GM18907 (cell line): ENCODE measurements at regions not wholly inside any gene's neighbourhood (a gene's known extent, or its start where the extent isn't known, plus 50 kb on each side); places are given as distances from the start of the nearest gene placed in this dataset.

Experiments
- ATAC-seq: cut with Tn5 transposase; IDR thresholded peaks from one replicate; pipeline ENCODE4 v1.9.1; 2021; ENCODE audit warnings: mild to moderate bottlenecking, moderate library complexity; ENCODE audit not compliant: unreplicated experiment

DNA sequence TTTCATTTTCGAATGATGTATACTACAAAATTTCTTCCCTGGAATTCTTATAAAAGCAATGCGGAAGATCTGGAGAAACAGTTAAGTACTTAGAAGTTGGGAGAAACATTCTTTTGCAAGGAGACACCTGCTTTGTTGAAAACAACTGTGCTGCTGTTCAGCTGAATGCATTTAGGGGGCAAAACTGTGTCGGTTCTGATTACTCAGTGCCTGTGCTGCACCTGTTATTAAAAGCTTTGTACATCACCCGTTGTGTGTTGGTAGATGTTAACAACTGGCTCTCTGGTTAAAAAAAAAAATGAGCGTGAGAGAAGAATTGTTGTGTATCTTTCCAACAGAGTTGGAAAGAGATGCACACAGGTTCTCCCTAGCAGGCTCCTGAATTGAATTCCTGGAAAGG is 184.1 kb upstream of the HHIP start:
- ATAC-seq: no peak

DNA sequence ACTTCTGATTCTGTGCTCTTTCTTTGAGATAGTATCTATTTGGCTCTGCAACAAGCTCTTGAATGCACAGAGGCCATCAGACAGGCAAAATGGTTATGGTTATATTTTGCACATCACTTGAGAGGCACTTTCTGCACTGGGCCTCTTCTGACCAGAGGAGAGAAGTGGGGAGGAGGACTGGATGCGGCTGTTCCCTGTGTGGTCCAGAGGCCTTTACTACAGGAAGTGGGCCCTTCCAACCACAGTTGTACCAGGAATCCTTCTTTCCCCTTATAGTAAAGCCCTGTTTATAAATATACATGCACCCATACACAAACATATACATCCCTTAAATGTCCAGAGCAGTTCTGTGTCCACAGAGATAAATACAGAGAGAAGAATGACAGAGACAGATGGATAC is 182.7 kb upstream of the HHIP start:
- no peak for ATAC-seq

DNA sequence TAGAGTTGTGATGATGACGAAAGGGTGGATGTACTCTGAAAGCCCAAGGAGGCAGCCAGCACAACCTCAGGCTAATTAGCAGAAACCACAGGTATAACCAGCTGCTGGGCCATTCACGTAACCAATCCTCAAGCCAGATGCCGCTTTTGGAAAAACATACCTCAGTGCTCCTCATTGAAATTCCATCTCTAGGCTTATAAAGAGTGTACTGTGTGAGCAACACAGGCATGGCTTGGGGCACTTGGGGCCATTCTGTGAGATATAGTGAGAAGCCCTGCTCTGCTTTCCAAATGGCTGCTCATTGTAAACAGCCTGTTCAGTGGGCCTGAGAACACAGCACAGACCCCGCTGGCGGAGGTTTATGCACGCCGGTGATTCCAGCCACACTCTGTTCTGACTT is 182.1 kb upstream of the HHIP start:
- no peak for ATAC-seq

DNA sequence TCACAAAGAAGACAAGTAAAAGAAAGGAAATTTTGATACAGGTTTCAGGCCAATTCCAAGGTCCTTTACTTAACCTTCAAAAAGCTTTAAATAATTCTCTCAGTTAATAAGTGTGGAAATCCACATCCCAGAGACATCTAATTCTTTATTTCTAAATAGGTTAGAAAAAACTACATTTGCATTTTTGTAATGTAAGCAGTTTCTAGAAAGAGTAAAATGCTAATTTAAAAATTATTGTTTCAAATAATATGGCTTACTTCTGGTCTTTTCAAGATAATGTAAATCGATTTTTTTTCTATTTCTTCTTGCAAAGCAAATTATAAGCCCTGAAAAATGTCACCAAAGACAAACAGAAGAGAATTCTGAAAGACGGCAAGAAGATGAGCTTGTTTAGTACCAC is 180.4 kb upstream of the HHIP start:
- no peak for ATAC-seq

DNA sequence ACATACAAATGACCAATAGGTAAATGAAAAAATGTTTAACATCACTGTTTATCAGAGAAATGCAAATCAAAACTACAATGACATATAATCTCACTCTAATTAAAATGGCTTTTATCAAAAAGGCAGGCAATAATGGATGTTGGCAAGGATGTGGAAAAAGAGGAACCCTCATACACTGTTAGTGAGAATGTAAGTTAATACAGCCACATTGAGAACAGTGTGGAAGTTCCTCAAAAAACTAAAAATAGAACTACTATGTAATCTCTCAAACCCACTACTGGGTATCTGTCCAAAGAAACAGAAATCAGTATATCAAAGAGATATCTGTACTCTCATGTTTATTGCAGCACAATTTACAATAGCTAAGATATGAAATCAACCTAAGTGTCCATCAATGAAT is 165.9 kb upstream of the HHIP start:
- no peak for ATAC-seq

DNA sequence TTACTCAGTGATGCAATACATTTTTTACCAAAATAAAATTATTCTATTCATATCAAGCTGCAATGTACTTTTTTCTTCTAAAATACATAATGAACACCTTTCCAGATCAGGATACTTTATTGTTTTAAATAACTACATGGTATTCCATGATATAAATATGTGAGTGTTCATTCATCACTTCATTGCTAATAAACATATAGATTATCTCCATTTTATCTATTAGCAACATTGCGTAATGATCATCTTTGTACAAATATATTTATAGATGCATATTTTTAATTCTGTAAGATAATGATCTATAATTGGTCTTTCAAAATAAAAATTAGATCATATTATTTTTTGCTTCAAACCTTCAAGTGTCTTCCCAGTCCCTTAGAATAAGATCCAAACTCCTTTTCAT is 156.1 kb upstream of the HHIP start:
- no peak for ATAC-seq

DNA sequence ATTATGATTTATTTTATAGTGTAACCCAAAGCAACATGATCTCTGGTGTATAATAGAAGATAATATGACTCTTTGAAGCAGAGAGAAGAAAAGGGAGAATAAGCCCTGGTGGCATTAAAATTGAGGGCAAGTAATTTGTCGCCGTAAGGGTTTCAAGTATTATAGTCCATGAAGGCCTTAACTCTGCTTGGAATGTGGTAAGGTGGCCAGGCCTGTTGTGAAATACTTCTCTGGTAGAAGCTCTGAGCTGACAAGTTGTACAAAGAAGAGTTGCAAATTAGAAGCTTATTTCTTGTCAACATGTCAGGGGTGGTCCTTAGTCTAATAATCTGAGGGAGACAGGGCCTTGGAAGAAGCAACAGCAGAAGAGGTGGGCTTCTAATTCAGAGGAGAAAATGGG is 151.7 kb upstream of the HHIP start:
- no peak for ATAC-seq

DNA sequence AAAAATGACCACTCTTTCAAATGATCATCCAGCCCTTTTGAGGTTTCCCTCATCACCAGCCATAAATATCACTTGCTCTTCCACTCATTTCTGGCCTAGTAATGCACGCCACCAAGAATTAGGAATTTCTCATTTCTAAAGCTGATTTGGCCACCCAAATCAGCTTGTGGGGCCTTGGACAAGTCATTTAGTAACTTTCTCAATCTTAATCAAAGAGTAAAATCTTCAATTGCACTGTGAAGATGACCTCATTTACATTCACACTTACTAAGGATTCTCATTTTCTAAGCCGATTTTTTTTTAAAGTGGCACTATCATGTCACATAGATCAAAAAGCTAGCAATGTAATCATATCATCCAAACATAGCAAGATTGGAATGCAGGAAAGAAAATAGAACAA is 150.0 kb upstream of the HHIP start:
- ATAC-seq: no peak

DNA sequence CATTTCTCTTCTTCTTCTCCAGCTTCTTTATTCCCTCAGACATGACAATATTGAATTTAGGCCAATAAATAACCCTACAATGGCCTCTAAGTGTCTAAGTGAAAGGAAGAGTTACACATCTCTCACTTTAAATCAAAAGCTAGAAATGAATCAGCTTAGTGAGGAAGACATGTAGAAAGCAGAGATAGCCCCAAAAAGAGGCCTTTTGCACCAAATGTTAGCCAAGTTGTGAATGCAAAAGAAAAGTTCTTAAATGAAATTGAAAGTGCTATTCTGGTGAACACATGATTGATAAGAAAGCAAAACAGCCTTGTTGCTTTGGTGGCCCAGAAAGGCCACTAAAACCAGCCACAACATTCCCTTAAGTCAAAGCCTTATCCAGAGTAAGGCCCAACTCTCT is 146.2 kb upstream of the HHIP start:
- ATAC-seq: peak; percentile 80

DNA sequence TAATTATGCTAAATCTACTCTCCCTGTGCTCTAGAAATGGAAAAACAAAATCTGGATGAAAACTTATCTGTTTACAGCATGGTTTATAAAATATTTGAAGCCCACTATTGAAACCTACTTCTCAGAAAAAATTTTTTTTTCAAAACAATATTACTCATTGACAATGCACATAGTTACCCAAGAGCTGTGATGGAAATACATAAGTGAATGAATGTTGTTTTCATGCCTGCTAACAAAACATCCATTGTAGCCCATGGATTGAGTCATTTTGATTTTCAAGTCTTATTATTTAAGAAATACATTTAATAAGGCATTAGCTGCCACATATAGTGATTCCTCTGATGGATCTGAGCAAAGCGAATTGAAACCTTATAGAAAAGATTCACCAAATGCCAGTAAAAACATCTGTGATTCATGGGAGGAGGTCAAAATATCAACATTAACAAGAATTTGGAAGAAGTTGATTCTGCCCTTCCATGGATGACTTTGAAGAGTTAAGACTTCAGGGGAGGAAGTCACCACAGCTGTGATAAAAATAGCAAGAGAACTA is 144.7 kb upstream of the HHIP start:
- no peak for ATAC-seq

DNA sequence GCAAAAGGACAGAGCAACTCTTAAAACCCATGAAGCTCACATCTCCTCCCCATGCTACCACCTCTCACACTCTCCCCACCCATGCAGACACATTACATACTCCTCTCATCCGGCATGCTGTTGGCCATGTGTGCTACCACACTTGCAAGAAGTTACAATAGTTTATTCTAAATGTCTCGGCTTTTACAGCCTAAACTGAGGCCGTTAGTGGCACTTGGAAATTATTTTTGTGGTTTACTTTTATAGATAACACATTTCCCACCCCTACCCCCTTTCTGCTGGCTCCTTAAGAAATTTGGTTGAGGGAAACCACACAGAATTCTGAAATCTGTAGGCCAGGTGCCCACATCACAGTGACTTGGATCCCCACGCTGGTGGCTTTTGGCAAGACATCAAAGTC is 141.1 kb upstream of the HHIP start:
- no peak for ATAC-seq

DNA sequence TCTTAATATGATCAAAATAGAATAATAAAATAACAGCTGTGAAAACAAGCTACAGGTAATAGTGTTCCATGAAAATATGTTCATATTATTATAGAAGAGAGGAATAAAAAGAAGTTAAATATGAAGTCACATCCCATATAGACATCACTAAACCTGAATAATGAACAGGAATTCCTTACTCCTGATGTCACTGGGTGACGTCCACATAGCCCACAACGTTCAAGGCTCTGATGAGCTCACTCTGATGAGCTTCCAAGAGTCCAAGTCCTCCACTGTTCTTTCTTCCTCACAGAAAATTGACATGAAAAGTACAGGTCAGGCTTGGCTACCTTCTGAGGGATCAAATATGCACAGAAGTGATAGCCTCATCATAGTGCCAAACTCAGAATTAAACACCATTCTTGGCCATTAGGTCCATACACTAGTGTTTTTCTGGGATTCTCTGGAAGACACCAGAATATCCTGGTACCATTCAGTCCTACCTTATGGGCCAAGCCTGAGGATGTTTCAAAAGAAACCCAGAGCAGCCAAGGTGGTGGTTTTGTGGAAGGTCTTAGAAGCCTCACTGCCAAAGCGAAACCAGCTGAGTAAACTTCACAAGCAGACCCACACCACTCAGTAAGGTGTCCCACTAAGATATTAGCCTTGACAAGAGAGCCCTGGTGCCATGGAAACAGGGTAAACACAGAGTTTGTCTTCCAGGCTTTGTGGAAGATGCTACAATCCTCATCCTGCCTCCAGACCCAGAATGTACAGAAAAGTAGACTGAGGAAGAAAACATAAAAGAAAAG is 138.4 kb upstream of the HHIP start:
- ATAC-seq: no peak

DNA sequence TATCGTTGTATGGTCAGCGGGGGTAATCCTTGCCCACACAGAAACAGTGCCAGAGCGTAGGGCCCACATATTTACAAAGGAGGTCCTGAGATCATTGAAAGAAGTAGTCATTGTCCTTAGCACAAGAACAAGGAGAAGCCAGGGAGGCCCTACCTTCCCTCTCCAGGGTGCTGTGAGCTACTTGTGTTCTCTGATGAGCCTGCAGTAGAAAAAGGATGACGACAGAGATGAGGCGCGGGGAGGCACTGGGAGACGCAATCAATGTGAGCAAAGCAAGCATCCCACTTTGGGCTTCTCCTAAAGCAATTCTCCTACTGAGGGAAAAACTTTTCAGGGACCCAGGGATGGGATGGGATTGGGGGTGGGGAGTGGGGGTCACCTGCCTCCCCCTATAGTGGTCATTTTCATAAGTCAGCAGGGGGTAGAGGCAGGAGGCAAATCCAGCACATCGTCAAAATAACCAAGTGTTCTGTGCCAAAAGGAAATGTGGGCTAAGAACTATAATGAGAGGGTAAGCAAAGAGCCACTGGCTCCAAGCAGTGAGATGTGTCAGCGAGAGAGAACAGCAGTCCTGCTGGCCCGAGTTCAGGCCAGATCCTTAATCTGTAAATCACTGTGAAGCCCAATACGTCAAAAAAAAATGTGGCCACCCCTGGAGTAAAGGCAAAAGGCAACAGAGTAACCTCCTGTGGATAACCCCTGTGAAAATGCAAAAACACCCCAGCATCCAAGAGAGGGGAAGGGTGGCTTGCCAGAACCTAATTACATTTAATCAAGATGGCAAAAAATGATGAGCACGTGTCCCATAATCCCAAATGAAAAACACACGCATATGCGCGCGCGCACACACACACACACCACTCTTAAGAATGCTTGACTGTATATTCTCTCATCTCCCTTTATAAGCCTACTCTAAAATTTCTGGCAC is 136.6 kb upstream of the HHIP start:
- no peak for ATAC-seq

DNA sequence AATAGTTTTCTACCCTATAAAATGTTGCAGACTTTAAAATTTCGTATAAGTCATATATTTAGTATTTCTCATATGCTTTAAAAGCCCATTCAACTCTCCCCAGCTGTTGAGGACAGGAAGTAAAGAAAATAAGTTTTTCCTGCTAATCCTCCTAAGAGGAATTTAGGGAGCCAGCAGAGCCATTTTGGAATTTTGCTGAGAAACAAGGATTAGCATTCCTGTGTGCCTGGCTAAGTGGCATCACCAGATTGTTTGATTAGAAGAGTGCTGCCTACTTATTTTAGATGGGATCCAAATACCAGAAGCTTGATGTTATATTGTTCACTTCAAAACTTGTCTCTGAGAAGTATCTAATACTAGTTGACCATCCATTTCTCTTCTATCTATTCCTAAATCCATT is 131.2 kb upstream of the HHIP start:
- ATAC-seq: no peak

DNA sequence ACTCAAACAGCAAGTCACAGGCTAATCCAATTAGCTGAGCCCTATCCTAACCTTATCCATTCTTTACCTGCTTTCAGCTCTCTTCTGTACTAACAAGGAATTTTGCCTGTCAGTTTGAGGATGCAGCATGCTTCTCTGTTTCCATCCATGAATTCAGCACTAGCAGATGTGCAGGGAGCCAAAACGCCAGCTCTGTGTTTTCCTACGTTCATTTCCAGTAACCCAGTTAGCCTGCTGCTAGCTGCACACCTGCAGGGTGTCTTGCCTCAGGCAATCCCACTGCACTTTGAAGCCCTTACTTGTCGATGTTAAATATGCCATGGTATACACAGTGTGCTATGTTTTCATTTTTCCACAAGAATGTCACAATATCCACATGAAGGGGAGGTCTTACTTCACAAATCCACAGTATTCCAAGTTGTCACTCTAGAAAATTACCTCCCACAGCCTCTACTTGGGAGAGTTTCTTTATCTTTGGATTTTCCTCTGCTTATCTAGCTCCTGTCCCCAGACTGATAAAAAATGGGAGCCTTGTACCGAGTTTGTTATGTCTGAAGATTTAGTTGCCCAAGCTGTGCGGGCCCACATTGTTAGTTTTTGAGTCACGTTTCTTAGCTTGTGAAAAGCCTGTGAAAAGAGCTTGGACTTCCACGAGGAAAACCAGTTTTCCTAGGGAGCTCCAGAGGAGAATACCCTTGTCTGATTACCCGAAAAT is 127.6 kb upstream of the HHIP start:
- no peak for ATAC-seq

DNA sequence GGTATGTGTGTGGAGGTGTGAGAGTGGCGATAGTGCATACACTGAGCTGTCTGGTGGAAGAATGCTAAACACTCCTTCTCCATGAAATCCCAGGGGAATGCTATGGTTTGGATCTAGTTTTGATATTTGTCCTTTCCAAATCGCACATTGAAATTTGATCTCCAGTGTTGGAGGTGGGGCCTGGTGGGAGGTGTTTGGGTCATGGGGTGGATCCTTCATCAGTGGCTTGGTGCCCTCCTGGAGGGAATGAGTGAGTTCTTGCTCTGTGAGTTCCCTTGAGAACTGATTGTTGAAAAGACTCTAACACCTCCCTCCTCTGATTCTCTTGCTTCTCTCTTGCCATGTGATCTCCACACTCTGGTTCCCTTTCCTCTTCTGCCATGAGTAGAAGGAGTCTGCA is 114.1 kb upstream of the HHIP start:
- ATAC-seq: no peak

DNA sequence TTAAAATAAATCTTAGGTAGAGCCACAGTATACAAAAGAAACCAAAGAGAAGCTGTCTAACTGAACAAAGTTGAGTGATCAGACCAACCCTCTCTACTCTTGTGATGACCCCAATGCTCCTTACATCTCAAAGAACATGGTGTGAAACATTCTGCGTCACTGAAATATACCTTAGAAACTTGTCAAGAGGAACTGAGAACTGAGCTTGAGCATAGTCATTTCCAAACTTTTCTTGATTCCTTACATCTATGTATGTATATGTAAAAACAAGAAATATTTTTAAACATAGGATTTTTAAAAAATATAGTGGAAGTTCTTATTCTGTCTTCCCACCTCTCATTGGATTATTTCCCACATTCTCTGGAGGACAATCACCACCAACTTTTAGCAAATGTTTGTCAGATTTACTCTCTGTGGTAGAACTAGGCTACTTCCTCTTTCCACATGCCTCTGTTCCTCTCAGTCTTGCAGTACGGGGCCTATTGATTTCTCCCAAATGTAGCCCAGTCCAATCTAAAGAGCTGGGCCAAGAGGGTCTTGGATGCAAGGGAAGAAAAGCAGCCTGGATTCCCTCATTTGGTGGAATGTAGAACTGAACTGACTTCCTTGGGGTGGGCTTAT is 98.2 kb upstream of the HHIP start:
- peak; percentile 100 for ATAC-seq

DNA sequence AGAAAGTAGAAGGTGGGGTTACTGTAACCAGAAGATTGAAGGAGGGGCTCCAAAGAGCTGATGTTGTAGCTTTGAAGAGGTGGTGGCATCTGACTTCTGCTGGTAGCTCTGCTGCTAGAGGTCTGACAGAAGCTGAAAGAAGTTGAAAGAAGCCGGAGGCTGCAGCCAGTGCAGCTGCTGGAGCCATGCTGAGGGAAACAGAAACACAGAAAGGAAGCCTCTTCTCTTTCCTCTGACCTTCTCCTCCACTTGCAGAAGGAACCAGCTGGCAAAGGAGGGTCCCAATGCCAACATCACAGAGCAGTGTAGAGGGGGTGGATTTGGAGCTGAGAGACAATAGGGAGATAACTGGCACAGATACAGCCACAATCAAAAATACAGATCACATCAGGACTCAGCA is 89.3 kb upstream of the HHIP start:
- ATAC-seq: no peak

DNA sequence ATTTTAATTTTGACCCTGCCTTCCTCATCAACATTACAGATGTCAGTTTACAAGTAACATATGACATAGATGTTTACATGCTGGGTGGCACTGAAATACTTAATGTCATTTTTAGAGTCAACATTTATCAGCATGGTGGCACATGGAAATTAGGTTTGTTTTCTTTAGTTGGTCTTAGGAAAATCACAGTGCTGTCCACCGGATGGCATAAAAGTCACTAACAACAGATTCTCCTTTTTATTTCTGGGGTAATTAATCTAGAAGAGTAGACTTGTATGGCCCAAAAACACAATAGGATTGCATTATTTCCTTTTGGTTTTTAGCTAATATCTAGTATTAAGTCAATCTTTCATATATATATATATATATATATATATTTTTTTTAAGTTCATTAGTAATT is 88.6 kb upstream of the HHIP start:
- ATAC-seq: no peak

DNA sequence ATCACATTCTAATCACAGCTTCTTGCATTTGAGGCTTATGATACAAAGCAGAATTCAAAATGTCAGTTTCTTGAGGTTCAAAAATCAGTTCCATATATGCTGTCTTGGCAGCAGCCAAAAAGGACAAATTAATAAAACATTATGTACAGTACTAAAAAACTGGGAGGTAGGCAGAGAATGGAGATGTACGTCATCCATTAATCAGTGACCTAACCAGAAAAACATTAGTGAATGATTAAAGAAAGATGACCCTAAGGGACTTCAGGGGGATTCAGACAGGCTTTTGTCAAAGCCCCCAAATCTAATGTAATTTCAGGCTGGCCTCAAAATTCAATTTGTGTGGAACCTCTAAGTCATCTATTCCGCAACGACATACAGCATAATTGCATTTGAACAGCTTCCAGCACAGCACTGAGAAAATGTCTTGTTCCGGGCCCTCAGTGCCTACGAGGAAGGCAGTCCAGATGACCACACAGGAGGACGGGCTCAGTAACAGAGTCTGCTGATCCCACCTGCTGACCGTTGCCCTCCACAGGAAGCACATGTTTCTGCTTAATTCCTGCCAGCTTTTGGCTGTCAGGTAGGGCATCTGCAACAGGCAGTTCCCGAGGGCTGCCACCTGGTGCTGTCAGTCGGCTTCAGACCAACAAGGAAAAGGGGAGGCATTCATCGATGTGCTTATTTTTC is 83.8 kb upstream of the HHIP start:
- ATAC-seq: peak; percentile 38
